ENCODE measurements at regions not wholly inside any gene's neighbourhood (a gene's known extent, or its start where the extent isn't known, plus 50 kb on each side); places are given as distances from the start of the nearest gene placed in this dataset.
"Not testable (repeated sequence)": the region's sequence is repeated elsewhere in the genome, so short reads cannot be mapped to it uniquely, and the experiment has no call there.

DNA sequence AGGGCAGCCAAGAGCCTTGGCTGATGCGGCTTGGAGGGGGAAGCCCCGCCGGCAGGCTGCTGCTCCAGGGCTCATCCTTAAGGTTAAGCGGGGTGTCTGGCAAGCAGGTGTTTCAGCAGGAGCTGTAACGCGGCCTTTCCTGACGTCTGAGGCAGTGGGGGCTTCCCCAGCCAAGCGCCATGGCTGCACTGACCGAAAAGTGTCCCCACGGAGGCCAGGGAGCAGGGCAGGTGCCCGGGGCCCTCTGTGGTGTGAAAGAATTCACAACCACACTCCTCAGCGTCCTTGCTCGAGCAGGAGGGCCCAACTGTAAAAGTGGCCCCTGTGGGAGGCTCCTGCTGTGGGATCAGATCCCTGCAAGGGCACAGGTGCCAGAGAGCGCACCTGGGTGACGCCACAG is 79.2 kb downstream of the DHCR7 start:
- Histone ChIP-seq H3K4me1 (ENCODE audit: control insufficient read depth in 5 of 5, insufficient read depth in 5 of 5, low read length in 5 of 5) (no peaks in the 10 kb centered on the region), H3K36me3 (ENCODE audit: control insufficient read depth in 5 of 5, insufficient read depth in 5 of 5, low read length in 5 of 5) (no peaks in the 10 kb centered on the region), H3K4me3 (ENCODE audit: low read depth in 1 of 5, low read length in 5 of 5) (no peak overlapping the region), H3K9ac (ENCODE audit: low read length in 5 of 5) (no peak overlapping the region), H3K27me3 (ENCODE audit: control insufficient read depth in 5 of 5, insufficient read depth in 4 of 5, low read length in 5 of 5) (peaks cover 8 to 28% (median 16%) of the 10 kb centered on the region in 5 donors), H3K9me3 (ENCODE audit: control insufficient read depth in 5 of 5, low read length in 5 of 5) (peaks cover 0 to 3% (median 0%) of the 10 kb centered on the region in 5 donors), H3K27ac (ENCODE audit: low read depth, low read length) (no peak overlapping the region)

DNA sequence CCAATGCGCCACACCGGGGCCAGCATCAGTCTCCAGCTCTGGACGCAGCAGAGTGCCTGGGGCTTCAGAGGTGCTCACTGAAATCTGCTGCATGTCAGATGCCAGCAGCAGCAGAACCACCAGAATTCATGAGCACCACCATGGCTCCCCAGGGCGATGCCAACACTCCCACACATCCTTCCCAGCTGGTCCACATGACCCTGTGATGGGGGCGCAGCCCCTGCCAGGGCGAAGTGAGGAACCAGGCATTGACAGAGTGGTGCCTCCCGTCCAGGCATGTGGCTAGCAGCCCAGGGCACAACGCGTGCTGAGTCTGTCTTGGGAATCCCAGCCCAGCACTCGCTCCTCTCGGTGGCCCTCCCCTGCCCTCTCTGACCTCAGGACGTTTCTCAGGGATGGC is 80.4 kb downstream of the DHCR7 start:
- peaks cover 0 to 9% (median 3%) of the 10 kb centered on the region in 5 donors for H3K9me3 ChIP-seq (ENCODE audit: control insufficient read depth in 5 of 5, low read length in 5 of 5)
- H3K4me3 ChIP-seq (ENCODE audit: low read depth in 1 of 5, low read length in 5 of 5): no peak overlapping the region
- H3K27me3 ChIP-seq (ENCODE audit: control insufficient read depth in 5 of 5, insufficient read depth in 4 of 5, low read length in 5 of 5): peaks cover 8 to 28% (median 16%) of the 10 kb centered on the region in 5 donors
- H3K36me3 ChIP-seq (ENCODE audit: control insufficient read depth in 5 of 5, insufficient read depth in 5 of 5, low read length in 5 of 5): no peaks in the 10 kb centered on the region
- no peak overlapping the region for H3K9ac ChIP-seq (ENCODE audit: low read length in 5 of 5)
- H3K4me1 ChIP-seq (ENCODE audit: control insufficient read depth in 5 of 5, insufficient read depth in 5 of 5, low read length in 5 of 5): no peaks in the 10 kb centered on the region
- H3K27ac ChIP-seq (ENCODE audit: low read depth, low read length): no peak overlapping the region

DNA sequence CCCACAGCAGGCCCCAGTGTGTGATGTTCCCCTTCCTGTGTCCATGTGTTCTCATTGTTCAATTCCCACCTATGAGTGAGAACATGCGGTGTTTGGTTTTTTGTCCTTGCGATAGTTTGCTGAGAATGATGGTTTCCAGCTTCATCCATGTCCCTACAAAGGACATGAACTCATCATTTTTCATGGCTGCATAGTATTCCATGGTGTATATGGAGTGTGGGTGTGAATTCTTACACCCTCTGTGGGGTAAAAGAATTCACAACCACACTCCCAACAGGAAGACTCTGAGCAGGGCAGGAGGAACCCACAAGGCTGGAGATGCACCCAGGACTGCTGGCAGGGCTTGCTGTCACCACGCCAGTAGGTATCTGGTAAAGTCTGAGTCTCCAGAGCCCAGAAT is 80.9 kb downstream of the DHCR7 start:
- H3K4me1 ChIP-seq (ENCODE audit: control insufficient read depth in 5 of 5, insufficient read depth in 5 of 5, low read length in 5 of 5); H3K9ac ChIP-seq (ENCODE audit: low read length in 5 of 5); H3K36me3 ChIP-seq (ENCODE audit: control insufficient read depth in 5 of 5, insufficient read depth in 5 of 5, low read length in 5 of 5); H3K4me3 ChIP-seq (ENCODE audit: low read depth in 1 of 5, low read length in 5 of 5); H3K27ac ChIP-seq (ENCODE audit: low read depth, low read length): not testable (repeated sequence)
- Histone ChIP-seq H3K9me3 (ENCODE audit: control insufficient read depth in 5 of 5, low read length in 5 of 5) (peaks cover 0 to 14% (median 7%) of the 10 kb centered on the region in 5 donors), H3K27me3 (ENCODE audit: control insufficient read depth in 5 of 5, insufficient read depth in 4 of 5, low read length in 5 of 5) (peaks cover 8 to 28% (median 16%) of the 10 kb centered on the region in 5 donors)

DNA sequence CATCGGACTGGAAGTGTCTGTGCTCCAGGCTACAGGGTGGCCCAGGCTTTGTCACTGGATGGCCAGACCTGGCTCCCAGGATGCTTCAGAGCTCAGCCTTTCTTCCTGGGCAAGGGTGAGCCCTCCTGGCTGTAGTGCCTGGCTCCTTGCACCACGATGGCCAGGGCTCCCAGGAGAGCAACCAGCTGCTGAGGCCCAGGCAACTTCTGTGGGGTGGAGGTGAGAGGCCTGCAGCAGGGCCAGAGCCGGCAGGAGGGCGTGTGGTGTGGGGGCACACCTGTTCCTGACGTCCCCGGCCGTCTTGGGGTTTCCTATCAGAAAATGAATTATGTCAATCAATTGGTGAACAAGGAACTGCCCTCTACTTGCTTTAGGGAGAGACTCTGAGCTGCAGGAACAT is 82.1 kb downstream of the DHCR7 start:
- H3K27me3 ChIP-seq (ENCODE audit: control insufficient read depth in 5 of 5, insufficient read depth in 4 of 5, low read length in 5 of 5): peaks cover 8 to 28% (median 19%) of the 10 kb centered on the region in 5 donors
- H3K36me3 ChIP-seq (ENCODE audit: control insufficient read depth in 5 of 5, insufficient read depth in 5 of 5, low read length in 5 of 5): no peaks in the 10 kb centered on the region
- peaks cover 0 to 19% (median 10%) of the 10 kb centered on the region in 5 donors for H3K9me3 ChIP-seq (ENCODE audit: control insufficient read depth in 5 of 5, low read length in 5 of 5)
- no peak overlapping the region for H3K27ac ChIP-seq (ENCODE audit: low read depth, low read length)
- no peak overlapping the region for H3K4me3 ChIP-seq (ENCODE audit: low read depth in 1 of 5, low read length in 5 of 5)
- no peak overlapping the region for H3K9ac ChIP-seq (ENCODE audit: low read length in 5 of 5)
- H3K4me1 ChIP-seq (ENCODE audit: control insufficient read depth in 5 of 5, insufficient read depth in 5 of 5, low read length in 5 of 5): no peaks in the 10 kb centered on the region

DNA sequence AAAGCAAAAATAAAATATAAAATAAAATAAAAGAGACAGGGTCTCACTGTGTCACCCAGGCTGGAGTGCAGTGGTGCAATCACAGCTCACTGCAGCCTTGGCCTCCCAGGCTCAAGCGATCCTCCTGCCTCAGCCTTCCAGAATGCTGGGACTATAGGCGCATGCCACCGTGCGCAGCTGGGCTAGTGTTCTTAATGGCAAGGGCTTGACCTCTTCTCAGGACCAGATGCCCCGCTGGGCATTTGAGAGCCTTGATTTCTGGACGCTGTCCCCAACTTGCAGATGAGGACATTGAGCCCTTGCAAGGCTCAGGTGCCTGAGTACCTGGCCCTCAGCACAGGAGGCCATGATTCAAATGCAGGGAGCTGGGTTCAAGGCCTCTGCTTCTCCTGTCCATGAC is 82.6 kb downstream of the DHCR7 start:
- Histone ChIP-seq H3K4me3 (ENCODE audit: low read depth in 1 of 5, low read length in 5 of 5) (no peak overlapping the region), H3K9ac (ENCODE audit: low read length in 5 of 5) (no peak overlapping the region), H3K36me3 (ENCODE audit: control insufficient read depth in 5 of 5, insufficient read depth in 5 of 5, low read length in 5 of 5) (no peaks in the 10 kb centered on the region), H3K4me1 (ENCODE audit: control insufficient read depth in 5 of 5, insufficient read depth in 5 of 5, low read length in 5 of 5) (no peaks in the 10 kb centered on the region), H3K27ac (ENCODE audit: low read depth, low read length) (no peak overlapping the region), H3K9me3 (ENCODE audit: control insufficient read depth in 5 of 5, low read length in 5 of 5) (peaks cover 0 to 19% (median 10%) of the 10 kb centered on the region in 5 donors), H3K27me3 (ENCODE audit: control insufficient read depth in 5 of 5, insufficient read depth in 4 of 5, low read length in 5 of 5) (peaks cover 8 to 27% (median 19%) of the 10 kb centered on the region in 5 donors)

DNA sequence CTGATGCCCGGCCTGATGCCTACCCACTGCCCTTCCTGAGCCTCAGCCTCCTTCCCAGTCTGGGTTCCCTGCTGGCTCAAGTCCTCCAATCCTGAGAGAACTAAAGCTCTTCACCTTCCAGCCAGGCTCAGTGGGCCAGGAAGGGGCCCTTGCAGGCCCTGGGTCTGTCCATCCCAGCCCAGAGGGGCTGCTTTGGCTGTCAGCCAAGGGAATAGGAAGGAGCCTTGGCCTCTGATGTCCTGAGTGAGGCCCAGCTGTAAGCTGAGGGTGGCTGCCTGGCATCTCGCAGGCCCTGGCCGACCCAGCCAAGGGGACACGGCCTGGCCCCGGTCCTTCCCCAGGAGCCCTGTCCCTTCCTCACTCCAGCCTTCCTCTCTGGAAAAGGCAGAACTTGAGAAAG is 83.4 kb downstream of the DHCR7 start:
- no peak overlapping the region for H3K9ac ChIP-seq (ENCODE audit: low read length in 5 of 5)

DNA sequence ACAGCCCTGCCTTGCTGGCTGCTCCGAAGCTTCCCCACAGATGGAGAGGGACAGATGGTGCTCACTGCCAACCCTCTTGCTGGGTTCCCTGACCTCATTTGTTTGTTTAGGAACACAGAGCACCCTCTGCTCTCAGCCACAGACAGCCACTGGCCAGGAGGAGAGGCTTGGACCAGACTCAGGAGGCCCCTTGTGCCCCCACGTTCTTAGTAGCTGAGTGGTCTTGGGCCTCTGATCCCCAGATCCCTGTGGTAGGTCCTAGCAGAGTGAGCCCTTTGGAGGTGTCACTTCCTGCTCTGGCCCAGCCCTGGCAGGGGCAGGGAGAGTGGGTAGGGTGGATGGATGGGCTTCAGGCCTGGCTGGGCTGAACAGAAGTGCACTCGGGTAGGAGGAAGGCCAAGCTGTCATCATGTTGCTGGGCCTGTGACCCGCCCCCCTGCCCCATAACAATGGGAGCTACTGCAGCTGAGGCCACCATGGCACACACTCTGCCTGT is 84.0 kb downstream of the DHCR7 start:
- no peak overlapping the region for H3K9ac ChIP-seq (ENCODE audit: low read length in 5 of 5)
- no peak overlapping the region for H3K4me3 ChIP-seq (ENCODE audit: low read depth in 1 of 5, low read length in 5 of 5)
- no peaks in the 10 kb centered on the region for H3K4me1 ChIP-seq (ENCODE audit: control insufficient read depth in 5 of 5, insufficient read depth in 5 of 5, low read length in 5 of 5)
- no peak overlapping the region for H3K27ac ChIP-seq (ENCODE audit: low read depth, low read length)
- no peaks in the 10 kb centered on the region for H3K36me3 ChIP-seq (ENCODE audit: control insufficient read depth in 5 of 5, insufficient read depth in 5 of 5, low read length in 5 of 5)
- peaks cover 0 to 19% (median 7%) of the 10 kb centered on the region in 5 donors for H3K9me3 ChIP-seq (ENCODE audit: control insufficient read depth in 5 of 5, low read length in 5 of 5)
- H3K27me3 ChIP-seq (ENCODE audit: control insufficient read depth in 5 of 5, insufficient read depth in 4 of 5, low read length in 5 of 5): peaks cover 8 to 23% (median 19%) of the 10 kb centered on the region in 5 donors

More for the DNA sequence above, 83.4 kb downstream of the DHCR7 start:
- Histone ChIP-seq H3K27me3 (ENCODE audit: control insufficient read depth in 5 of 5, insufficient read depth in 4 of 5, low read length in 5 of 5) (peaks cover 8 to 21% (median 17%) of the 10 kb centered on the region in 5 donors), H3K4me1 (ENCODE audit: control insufficient read depth in 5 of 5, insufficient read depth in 5 of 5, low read length in 5 of 5) (no peaks in the 10 kb centered on the region), H3K4me3 (ENCODE audit: low read depth in 1 of 5, low read length in 5 of 5) (no peak overlapping the region), H3K27ac (ENCODE audit: low read depth, low read length) (no peak overlapping the region), H3K9me3 (ENCODE audit: control insufficient read depth in 5 of 5, low read length in 5 of 5) (peaks cover 0 to 19% (median 7%) of the 10 kb centered on the region in 5 donors), H3K36me3 (ENCODE audit: control insufficient read depth in 5 of 5, insufficient read depth in 5 of 5, low read length in 5 of 5) (no peaks in the 10 kb centered on the region)

DNA sequence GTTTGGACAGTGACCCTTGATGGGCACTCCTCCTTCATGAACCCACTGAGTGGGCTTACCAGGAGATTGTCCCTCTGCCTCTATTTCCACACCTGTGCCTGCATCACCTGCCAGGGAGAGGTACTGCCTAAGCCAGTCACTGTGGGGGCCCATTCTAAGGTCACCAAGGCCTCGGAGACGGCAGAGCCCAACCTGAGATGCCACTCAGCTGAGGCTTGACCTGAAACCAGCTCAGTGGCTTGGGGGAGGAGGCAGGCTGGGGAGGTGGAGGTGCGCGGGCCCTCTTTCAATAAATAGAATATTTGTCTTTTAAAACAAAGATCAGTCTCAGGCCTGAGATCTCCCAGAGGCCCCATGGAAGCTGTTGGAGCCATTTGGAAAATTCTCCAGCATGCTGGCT is 84.5 kb downstream of the DHCR7 start:
- no peaks in the 10 kb centered on the region for H3K36me3 ChIP-seq (ENCODE audit: control insufficient read depth in 5 of 5, insufficient read depth in 5 of 5, low read length in 5 of 5)
- no peaks in the 10 kb centered on the region for H3K4me1 ChIP-seq (ENCODE audit: control insufficient read depth in 5 of 5, insufficient read depth in 5 of 5, low read length in 5 of 5)
- peaks cover 0 to 19% (median 7%) of the 10 kb centered on the region in 5 donors for H3K9me3 ChIP-seq (ENCODE audit: control insufficient read depth in 5 of 5, low read length in 5 of 5)
- no peak overlapping the region for H3K4me3 ChIP-seq (ENCODE audit: low read depth in 1 of 5, low read length in 5 of 5)
- peaks cover 8 to 23% (median 16%) of the 10 kb centered on the region in 5 donors for H3K27me3 ChIP-seq (ENCODE audit: control insufficient read depth in 5 of 5, insufficient read depth in 4 of 5, low read length in 5 of 5)
- H3K27ac ChIP-seq (ENCODE audit: low read depth, low read length): no peak overlapping the region
- H3K9ac ChIP-seq (ENCODE audit: low read length in 5 of 5): no peak overlapping the region

DNA sequence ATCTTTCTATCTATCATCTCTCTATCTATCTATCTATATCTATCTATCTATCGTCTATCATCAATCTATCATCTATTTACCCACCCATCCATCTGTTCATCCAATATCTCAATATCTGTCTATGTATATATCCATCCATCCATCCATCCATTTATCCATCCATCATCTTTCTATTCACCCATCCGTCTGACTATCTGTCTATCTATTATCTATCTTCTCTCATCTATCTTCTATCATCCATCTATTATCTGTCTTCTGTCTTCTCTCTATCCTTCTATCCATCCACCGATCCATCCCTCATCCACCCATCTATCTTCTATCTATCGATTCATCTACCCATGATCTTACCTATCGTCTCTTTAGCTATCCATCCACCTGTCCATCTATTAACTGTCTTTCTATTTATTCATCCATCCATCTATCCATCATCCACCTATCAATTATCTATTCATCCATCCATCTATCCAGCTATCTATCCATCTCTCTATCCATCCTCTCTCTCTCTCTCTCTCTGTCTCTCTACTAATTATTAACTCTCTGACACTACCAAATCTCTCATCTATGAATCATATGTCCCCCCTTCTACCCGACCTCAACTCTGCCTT is 89.1 kb downstream of the DHCR7 start:
- Histone ChIP-seq H3K4me3 (ENCODE audit: low read depth in 1 of 5, low read length in 5 of 5) (no peak overlapping the region), H3K27me3 (ENCODE audit: control insufficient read depth in 5 of 5, insufficient read depth in 4 of 5, low read length in 5 of 5) (peaks cover 0 to 28% (median 4%) of the 10 kb centered on the region in 5 donors), H3K27ac (ENCODE audit: low read depth, low read length) (no peak overlapping the region)

DNA sequence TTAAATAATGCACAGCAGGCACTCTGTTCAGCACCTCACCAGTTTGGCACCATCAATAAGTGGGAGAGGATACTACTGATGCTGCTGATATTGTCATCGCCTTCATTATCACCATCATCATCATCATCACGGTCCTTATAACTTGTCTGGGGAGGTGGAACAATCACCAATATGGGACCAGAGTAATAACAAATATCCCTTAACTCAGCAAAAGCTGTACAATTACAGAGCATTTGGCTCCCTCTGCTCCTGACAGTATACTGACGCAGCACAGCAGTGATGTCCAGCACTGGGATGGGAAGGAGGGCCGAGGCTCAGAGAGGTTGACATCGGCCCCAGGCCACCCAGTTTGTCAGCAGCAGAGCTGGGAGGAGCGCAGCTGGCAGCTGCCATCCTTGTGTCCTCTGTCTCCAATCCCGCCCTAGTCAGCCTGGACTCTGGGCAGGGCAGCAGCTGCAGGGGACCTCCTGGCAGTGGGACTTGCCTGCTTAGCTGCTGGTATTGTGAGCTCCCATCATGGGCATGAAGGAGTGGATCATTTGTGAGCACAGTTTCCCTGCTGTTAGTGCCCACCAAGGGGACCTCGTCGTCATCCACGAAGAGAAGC is 90.0 kb downstream of the DHCR7 start:
- no peaks in the 10 kb centered on the region for H3K4me1 ChIP-seq (ENCODE audit: control insufficient read depth in 5 of 5, insufficient read depth in 5 of 5, low read length in 5 of 5)
- H3K36me3 ChIP-seq (ENCODE audit: control insufficient read depth in 5 of 5, insufficient read depth in 5 of 5, low read length in 5 of 5): no peaks in the 10 kb centered on the region
- no peak overlapping the region for H3K4me3 ChIP-seq (ENCODE audit: low read depth in 1 of 5, low read length in 5 of 5)
- no peak overlapping the region for H3K9ac ChIP-seq (ENCODE audit: low read length in 5 of 5)
- H3K27ac ChIP-seq (ENCODE audit: low read depth, low read length): no peak overlapping the region
- H3K27me3 ChIP-seq (ENCODE audit: control insufficient read depth in 5 of 5, insufficient read depth in 4 of 5, low read length in 5 of 5): peaks cover 0 to 28% (median 5%) of the 10 kb centered on the region in 5 donors
- H3K9me3 ChIP-seq (ENCODE audit: control insufficient read depth in 5 of 5, low read length in 5 of 5): peaks cover 0 to 16% (median 7%) of the 10 kb centered on the region in 5 donors

More for the DNA sequence above, 89.1 kb downstream of the DHCR7 start:
- Histone ChIP-seq H3K9me3 (ENCODE audit: control insufficient read depth in 5 of 5, low read length in 5 of 5) (peaks cover 0 to 17% (median 7%) of the 10 kb centered on the region in 5 donors), H3K36me3 (ENCODE audit: control insufficient read depth in 5 of 5, insufficient read depth in 5 of 5, low read length in 5 of 5) (no peaks in the 10 kb centered on the region), H3K9ac (ENCODE audit: low read length in 5 of 5) (no peak overlapping the region), H3K4me1 (ENCODE audit: control insufficient read depth in 5 of 5, insufficient read depth in 5 of 5, low read length in 5 of 5) (no peaks in the 10 kb centered on the region)
